Stomach (tissue), 4 donors: ENCODE measurements at regions not wholly inside any gene's neighbourhood (a gene's known extent, or its start where the extent isn't known, plus 50 kb on each side); places are given as distances from the start of the nearest gene placed in this dataset.

Experiments
- EP300 ChIP-seq: sonication (generic); formaldehyde crosslinking; IDR thresholded peaks from one replicate; pipeline ENCODE4 v1.6.1; 2017; ENCODE audit warnings: antibody characterized with exemption
- POLR2A ChIP-seq, 4 donors: fragments of 450-650 bp; IDR thresholded peaks; one replicate each; pipeline ENCODE4 v1.6.1; 2016; ENCODE audit warnings: antibody characterized with exemption in 4 of 4, control low read depth in 2 of 4, mild to moderate bottlenecking in 1 of 4, moderate library complexity in 1 of 4
- POLR2AphosphoS5 ChIP-seq, 3 donors: sonication (generic); formaldehyde crosslinking; IDR thresholded peaks; one replicate each; pipeline ENCODE4 v1.6.1; 2016; ENCODE audit warnings: antibody characterized with exemption in 3 of 3
- TF ChIP-seq, protein P1 (sequence below), 7 experiments: fragments of 450-650 bp in 4 of 7; fragments of 200-600 bp in 3 of 7; sonication (generic) in 3 of 7; IDR thresholded peaks; one replicate each; pipeline ENCODE4 v1.5.1; 2016 to 2019; ENCODE audit warnings: antibody characterized with exemption in 7 of 7, control low read depth in 2 of 7, mild to moderate bottlenecking in 1 of 7

DNA sequence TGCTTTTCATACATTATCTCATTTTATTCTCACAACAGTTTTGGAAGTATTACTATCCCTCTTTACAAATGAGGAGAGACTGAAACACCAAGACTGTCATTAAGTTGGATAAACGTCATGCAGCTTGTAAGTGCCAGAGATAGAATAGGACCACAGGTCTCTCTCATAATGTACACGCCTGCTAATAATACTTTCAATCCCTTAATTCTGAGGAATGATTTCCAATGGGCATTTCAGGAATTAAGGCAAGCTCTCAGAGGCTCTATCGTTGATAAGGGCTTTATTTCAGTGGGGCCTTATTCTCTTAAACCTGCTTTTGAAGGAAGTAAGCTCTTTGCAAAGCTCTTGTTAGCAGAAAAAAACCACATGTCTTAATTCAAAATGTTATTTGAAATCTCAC is 229.1 kb downstream of the NFKBIZ start:
- TF ChIP-seq EP300 (no peak), POLR2AphosphoS5 (IDR thresholded peaks at IDR 0.05) (no peak), POLR2A (IDR thresholded peaks at IDR 0.05) (no peak)
- TF ChIP-seq, protein P1, sequence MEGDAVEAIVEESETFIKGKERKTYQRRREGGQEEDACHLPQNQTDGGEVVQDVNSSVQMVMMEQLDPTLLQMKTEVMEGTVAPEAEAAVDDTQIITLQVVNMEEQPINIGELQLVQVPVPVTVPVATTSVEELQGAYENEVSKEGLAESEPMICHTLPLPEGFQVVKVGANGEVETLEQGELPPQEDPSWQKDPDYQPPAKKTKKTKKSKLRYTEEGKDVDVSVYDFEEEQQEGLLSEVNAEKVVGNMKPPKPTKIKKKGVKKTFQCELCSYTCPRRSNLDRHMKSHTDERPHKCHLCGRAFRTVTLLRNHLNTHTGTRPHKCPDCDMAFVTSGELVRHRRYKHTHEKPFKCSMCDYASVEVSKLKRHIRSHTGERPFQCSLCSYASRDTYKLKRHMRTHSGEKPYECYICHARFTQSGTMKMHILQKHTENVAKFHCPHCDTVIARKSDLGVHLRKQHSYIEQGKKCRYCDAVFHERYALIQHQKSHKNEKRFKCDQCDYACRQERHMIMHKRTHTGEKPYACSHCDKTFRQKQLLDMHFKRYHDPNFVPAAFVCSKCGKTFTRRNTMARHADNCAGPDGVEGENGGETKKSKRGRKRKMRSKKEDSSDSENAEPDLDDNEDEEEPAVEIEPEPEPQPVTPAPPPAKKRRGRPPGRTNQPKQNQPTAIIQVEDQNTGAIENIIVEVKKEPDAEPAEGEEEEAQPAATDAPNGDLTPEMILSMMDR (IDR thresholded peaks at IDR 0.05) = no peak
